ENCODE measurements at regions not wholly inside any gene's neighbourhood (a gene's known extent, or its start where the extent isn't known, plus 50 kb on each side); places are given as distances from the start of the nearest gene placed in this dataset.
"Not testable (repeated sequence)": the region's sequence is repeated elsewhere in the genome, so short reads cannot be mapped to it uniquely, and the experiment has no call there.

DNA sequence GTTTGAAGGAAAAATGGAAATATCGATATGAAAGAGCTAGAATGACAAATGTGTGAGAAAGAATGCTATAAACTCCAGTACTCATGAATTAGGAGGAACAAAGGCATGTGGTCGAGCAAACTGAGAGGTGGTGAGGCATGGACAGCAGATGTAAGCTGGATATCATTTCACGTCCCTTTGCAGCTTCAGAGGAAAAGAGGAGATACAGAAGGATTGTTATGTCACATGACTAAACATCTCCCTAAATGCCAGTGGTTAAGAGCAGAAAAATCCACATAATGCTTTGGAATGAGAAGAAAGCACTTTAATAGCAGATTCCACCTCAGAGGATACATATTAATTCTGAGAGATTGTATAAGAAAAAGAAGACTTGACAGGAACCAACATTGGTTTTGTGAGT is 248.7 kb downstream of the ZIC4 start:
- no peak for FAIRE-seq
- no peak for DNase-seq (ENCODE audit: low spot score)

- not testable (repeated sequence) for FAIRE-seq; DNase-seq (ENCODE audit: low spot score)
Observed at GRCh38 chr3:147154988-147155387, 251.4 kb downstream of the ZIC4 start.

- no peak for FAIRE-seq
Observed at GRCh38 chr3:147153830-147154539, 252.4 kb downstream of the ZIC4 start.

GRCh38 chr3:147152476-147152875 is 253.9 kb downstream of the ZIC4 start:
- FAIRE-seq (no peak), DNase-seq (ENCODE audit: low spot score) (no peak)

More at GRCh38 chr3:147153830-147154539, 252.4 kb downstream of the ZIC4 start:
- no peak for DNase-seq (ENCODE audit: low spot score)

DNA sequence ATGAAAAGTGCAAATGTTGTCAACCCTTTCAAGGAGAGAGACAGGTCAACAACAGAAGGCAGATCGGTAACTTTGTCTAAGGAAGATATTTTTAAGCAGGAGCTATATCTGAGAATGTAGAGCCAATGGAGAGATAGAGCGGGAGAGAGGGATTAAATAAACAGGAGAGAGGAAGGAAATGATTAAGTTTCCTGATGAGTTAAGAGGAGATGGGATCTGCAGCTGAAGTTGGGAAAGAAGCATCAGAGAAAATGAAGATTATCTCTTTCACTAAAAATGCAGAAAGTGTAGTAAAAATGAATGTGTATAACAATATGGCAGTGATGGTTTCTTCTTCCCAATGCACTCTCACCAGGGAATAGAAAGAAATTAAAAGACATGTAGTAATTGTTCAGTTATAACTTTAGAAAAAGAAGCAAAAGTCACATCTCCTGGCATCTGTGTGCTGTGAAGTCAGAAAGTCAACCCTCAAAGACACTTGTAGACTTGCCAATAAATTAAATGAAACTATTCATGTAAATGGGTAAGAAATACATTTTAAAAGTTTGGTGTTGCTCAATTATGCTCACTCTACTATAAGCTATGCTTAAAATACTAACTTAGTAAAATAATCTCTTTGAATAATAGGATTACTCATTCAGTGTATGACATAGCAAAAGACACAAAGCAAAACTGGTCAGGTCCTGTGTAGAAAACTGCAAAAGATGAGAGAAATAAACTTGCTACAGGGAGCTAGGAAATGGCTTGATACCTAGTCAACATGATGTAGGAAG is 264.6 kb downstream of the ZIC4 start:
- DNase-seq (ENCODE audit: low spot score) (no peak), FAIRE-seq (no peak)

DNA sequence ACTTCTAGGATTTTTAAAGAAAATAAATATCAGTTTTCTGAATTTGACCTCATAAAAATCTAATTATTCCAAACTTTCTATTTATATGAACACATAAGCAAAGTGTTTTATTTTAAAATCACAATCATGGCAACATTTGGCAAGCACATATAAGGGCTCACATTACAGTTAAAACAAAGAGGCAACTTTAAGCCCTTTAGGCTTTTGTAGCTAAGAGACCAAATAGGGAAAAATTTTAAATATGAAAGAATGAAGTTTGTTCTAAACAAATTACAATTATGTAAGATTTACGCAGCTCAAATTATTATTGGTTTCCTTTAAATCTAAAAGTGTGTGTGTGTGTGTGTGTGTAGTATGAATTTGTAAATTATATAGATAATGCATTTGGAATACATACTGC is 267.0 kb downstream of the ZIC4 start:
- FAIRE-seq (no peak), DNase-seq (ENCODE audit: low spot score) (no peak)

DNA sequence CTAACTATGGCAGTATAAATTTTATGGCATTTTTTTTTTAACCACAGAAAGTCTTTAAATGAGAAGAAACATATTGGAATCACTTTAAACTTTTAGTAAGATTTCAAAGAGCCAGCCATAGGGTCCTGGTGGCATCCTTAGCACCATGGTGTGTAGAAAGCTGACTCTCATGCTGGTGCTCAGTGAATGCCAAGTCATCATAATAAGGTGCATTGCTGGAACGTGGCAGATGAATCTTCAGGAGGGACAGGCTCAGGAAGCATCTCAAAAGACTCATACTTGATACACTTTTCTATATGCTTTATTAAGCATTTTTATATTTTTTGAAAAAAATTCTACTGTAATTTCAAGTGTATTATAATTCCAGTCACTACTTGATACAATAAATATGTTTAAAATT is 274.2 kb downstream of the ZIC4 start:
- DNase-seq (ENCODE audit: low spot score) (no peak), FAIRE-seq (no peak)

DNA sequence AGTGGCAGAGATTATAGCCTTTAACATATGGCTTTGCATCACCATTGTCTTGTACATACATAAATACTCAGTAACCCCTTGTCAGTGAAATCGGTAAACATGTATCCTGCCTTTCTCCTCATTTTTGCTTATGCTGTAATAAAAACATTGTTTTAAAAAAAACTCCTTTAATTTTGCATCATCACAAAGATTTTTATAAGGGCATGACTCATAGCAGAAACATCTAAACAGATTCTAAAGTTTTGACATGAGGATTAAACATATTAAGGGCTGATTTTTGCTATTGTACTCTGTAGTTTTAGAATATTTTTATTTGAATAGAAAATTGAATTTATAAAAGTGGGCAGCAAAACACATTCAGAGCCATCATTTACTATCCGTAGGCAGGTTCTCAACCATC is 275.9 kb downstream of the ZIC4 start:
- peak; percentile 3 for DNase-seq (ENCODE audit: low spot score)
- FAIRE-seq = no peak

DNA sequence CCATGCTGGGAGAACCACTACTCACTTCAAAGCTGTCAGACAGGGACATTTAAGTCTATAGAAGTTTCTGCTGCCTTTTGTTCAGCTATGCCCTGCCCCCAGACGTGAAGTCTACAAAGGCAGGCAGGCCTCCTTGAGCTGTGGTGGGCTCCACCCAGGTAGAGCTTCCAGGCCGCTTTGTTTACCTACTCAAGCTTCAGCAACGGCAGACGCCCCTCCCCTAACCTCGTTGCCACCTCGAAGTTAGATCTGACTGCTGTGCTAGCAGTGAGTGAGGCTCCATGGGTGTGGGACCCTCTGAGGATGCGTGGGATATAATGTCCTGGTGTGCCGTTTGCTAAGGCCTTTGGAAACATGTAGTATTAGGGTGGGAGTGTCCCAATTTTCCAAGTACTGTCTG is 276.7 kb downstream of the ZIC4 start:
- DNase-seq (ENCODE audit: low spot score) (no peak), FAIRE-seq (no peak)

- no peak for DNase-seq (ENCODE audit: low spot score)
- no peak for FAIRE-seq
Observed at GRCh38 chr3:147122350-147122749, 284.0 kb downstream of the ZIC4 start.

DNA sequence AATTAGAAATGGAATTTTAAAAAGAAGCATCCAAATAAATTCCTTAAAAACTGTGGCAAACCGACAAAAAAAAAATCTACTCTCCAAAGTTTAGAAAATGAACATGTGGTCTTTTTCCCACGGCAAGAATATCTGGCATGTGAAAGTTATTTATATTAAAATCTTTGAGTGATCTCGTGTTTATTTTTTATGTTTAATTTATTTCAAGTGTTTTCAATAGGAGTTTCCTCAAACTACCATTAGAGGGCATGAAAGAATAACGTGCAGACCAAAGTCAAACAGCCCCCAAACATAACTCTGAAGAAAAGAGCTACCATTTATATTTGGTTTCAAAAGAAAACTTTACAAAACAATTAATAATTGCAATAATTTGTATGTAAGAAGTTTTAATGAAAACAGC is 286.4 kb downstream of the ZIC4 start:
- peak; percentile 5 for DNase-seq (ENCODE audit: low spot score)
- no peak for FAIRE-seq

DNA sequence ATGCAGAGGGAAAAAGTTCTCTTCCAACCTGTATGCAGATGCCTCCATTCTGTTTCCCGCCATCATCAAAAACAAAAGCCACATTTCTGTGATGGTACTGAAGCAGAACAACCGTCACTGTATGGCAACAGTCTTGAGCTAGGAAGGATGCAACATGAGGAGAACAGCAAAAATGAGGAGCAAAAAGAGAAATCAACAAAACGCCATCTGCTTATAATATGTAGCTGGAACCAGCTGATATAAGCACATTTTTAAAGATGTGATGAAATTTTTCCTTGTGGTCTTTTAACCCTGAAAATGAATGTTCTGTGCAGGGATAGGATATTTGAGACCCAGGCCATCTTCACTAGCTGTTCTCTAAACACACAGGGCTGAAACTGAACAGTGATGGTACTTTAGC is 287.0 kb downstream of the ZIC4 start:
- FAIRE-seq = no peak

DNA sequence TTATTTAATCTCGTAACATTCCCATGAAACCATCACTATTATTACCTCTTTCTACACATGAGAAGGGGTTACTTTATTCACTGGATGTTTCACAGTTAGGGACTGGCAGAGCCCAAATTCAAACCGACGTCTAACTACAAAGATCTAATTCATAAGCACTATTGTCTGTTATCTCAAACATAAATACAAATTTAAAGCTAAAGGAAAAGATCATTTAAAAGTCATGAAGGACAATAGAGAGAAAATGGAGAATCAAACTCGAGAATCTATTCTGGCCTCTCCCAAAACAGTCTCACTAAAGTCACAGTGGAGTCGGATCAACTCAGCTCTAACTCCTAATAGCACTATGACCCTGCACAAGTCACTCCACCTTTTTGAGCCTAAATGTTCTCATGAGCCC is 287.7 kb downstream of the ZIC4 start:
- FAIRE-seq = no peak
- no peak for DNase-seq (ENCODE audit: low spot score)

More for the DNA sequence above, 287.0 kb downstream of the ZIC4 start:
- no peak for DNase-seq (ENCODE audit: low spot score)

GRCh38 chr3:147117631-147118030 is 288.7 kb downstream of the ZIC4 start:
- DNase-seq (ENCODE audit: low spot score) (no peak), FAIRE-seq (no peak)

- FAIRE-seq (no peak), DNase-seq (ENCODE audit: low spot score) (peak; percentile 16)
Observed at GRCh38 chr3:147113293-147114044, 292.9 kb downstream of the ZIC4 start.

GRCh38 chr3:147099076-147099475 is 307.3 kb downstream of the ZIC4 start:
- FAIRE-seq = no peak

DNA sequence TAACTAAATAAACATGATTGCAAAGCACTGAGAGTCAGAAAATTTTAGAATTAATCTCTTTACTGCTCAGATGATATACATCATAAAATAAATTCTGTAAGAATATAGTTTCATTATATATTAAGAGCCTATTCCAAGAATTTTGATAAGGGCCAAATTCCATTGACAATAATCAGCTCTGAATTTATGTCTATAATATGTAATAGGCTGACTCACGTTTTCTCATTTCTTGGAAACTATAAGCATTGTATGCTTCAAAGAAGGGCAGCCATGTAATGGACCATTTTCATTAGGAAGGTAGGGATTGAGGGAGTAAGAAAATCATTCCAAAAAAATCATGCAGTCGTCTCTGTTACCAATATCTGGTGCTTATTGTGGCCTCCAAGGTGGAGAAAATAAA is 315.9 kb downstream of the ZIC4 start:
- no peak for DNase-seq (ENCODE audit: low spot score)
- FAIRE-seq = no peak

More at GRCh38 chr3:147099076-147099475, 307.3 kb downstream of the ZIC4 start:
- no peak for DNase-seq (ENCODE audit: low spot score)

DNA sequence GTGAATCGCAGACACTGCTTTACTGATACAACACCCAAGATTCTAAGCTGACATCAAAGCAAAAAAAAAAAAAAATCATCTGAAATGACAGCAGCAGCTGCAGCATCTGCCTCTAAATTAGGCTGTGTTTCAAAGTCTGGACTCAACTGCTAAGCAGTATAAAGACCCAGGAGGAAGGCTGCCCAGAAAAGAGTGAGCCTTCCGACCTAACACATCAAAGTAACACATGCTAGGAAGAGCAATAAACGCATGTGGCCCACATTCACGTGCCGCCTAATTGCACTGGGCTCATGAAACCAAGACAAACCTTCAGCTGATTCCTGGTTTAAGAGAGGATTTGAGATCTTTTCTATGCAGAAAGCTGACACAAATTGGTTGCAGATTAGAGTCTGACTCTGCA is 317.1 kb downstream of the ZIC4 start:
- DNase-seq (ENCODE audit: low spot score) = no peak
- no peak for FAIRE-seq

DNA sequence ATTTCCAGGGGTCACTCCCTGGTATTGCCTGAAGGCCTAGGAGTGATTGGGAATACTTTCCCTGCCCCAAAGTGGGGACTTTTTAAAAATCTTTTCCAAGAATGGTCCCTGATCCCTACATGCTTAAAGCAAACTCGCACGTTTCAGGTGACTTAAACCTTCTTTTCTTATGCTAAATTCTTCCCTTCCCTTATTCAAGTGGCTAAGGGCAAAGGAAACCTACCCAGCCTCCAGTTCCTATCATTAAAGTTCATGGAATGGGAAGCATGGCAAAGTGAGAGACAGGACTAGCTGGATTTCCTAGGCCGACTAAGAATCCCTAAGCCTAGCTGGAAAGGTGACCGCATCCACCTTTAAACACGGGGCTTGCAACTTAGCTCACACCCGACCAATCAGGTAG is 346.8 kb downstream of the ZIC4 start:
- DNase-seq (ENCODE audit: low spot score); FAIRE-seq: not testable (repeated sequence)

GRCh38 chr3:147049821-147050220 is 356.5 kb downstream of the ZIC4 start:
- no peak for DNase-seq (ENCODE audit: low spot score)
- no peak for FAIRE-seq

GRCh38 chr3:147049305-147049704 is 357.0 kb downstream of the ZIC4 start:
- no peak for FAIRE-seq
- DNase-seq (ENCODE audit: low spot score) = no peak

DNA sequence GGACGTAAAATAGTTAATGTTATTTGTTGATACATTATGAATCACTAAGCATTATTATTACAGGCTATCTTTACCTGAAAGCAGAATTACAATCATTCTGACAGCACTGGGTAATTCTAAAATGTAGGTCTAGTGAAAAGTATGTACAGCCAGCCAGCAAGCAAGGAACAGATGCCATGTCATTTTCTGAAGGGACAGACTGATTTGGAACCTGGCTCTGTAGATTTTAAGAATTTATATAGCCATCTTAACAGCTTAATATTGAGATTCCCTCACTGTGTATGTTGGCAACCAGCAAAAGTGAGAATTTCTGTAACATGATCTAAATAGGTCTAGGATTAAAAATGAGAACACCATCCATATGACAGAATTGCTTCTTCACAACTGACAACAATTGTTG is 359.4 kb downstream of the ZIC4 start:
- FAIRE-seq (no peak), DNase-seq (ENCODE audit: low spot score) (no peak)
